HFFc6 (cell line): ENCODE measurements at regions not wholly inside any gene's neighbourhood (a gene's known extent, or its start where the extent isn't known, plus 50 kb on each side); places are given as distances from the start of the nearest gene placed in this dataset.

Experiments used
- DNase-seq: peaks from one replicate; pipeline ENCODE4 v3.0.0-alpha.2; 2018
- H3K27ac Mint-ChIP-seq: 2 replicates; pipeline ENCODE4 v1.8.0; 2020; ENCODE audit warnings: mild to moderate bottlenecking, mixed read lengths
- H3K27me3 Mint-ChIP-seq: 2 replicates; pipeline ENCODE4 v1.8.0; 2021; ENCODE audit warnings: mild to moderate bottlenecking, moderate library complexity, mixed read lengths; ENCODE audit not compliant: insufficient read depth
- H3K36me3 Mint-ChIP-seq: 2 replicates; pipeline ENCODE4 v1.8.0; 2021; ENCODE audit warnings: low read depth, mixed read lengths
- H3K4me1 Mint-ChIP-seq: 2 replicates; pipeline ENCODE4 v1.8.0; 2020; ENCODE audit warnings: low read depth, mixed read lengths
- H3K4me3 Mint-ChIP-seq: 2 replicates; pipeline ENCODE4 v1.8.0; 2020; ENCODE audit warnings: mild to moderate bottlenecking, moderate library complexity, mixed read lengths
- H3K9me3 Mint-ChIP-seq: 2 replicates; pipeline ENCODE4 v1.8.0; 2020; ENCODE audit warnings: mild to moderate bottlenecking, mixed read lengths
- CTCF ChIP-seq: fragments of 200-600 bp; sonication (generic); IDR thresholded peaks from 2 replicates; pipeline ENCODE4 v1.5.0; 2021; ENCODE audit warnings: antibody characterized with exemption, mild to moderate bottlenecking

GRCh38 chr2:103103678-103104077 is 341.8 kb downstream of the TMEM182 start:
- TF ChIP-seq CTCF, result no peak
- Mint-ChIP-seq H3K36me3 (no peaks in the 10 kb centered on the region), H3K27me3 (no peaks in the 10 kb centered on the region), H3K4me3 (no peak overlapping the region), H3K27ac (no peak overlapping the region), H3K9me3 (peaks cover 10% of the 10 kb centered on the region), H3K4me1 (no peaks in the 10 kb centered on the region)
- no peak for DNase-seq

- H3K4me1 Mint-ChIP-seq, result no peaks in the 10 kb centered on the region
- TF ChIP-seq CTCF, result no peak
These were observed 357.5 kb downstream of the TMEM182 start for GRCh38 chr2:103119352-103119751.

GRCh38 chr2:103121106-103121505 is 359.3 kb downstream of the TMEM182 start:
- Mint-ChIP-seq H3K36me3 (no peaks in the 10 kb centered on the region), H3K9me3 (peaks cover 15% of the 10 kb centered on the region; the same call in 1 of the 2 replicates), H3K4me1 (no peaks in the 10 kb centered on the region), H3K27me3 (no peaks in the 10 kb centered on the region), H3K27ac (no peak overlapping the region), H3K4me3 (no peak overlapping the region)
- no peak for TF ChIP-seq CTCF
- DNase-seq, result no peak

More at GRCh38 chr2:103119352-103119751, 357.5 kb downstream of the TMEM182 start:
- no peak for DNase-seq
- Mint-ChIP-seq H3K27ac (no peak overlapping the region), H3K27me3 (no peaks in the 10 kb centered on the region), H3K4me3 (no peak overlapping the region), H3K9me3 (peaks cover 19% of the 10 kb centered on the region; the same call in 1 of the 2 replicates), H3K36me3 (no peaks in the 10 kb centered on the region)

GRCh38 chr2:103123516-103123915 is 361.7 kb downstream of the TMEM182 start:
- H3K9me3 Mint-ChIP-seq, result peaks cover 27% of the 10 kb centered on the region
- no peaks in the 10 kb centered on the region for H3K36me3 Mint-ChIP-seq
- no peak for DNase-seq
- H3K27me3 Mint-ChIP-seq, result no peaks in the 10 kb centered on the region
- no peak overlapping the region for H3K27ac Mint-ChIP-seq
- no peak overlapping the region for H3K4me3 Mint-ChIP-seq
- no peak for TF ChIP-seq CTCF
- H3K4me1 Mint-ChIP-seq, result no peaks in the 10 kb centered on the region

GRCh38 chr2:103130857-103131256 is 369.0 kb downstream of the TMEM182 start:
- Mint-ChIP-seq H3K9me3 (peaks cover 25% of the 10 kb centered on the region), H3K36me3 (no peaks in the 10 kb centered on the region), H3K27ac (no peak overlapping the region), H3K4me1 (no peaks in the 10 kb centered on the region), H3K27me3 (no peaks in the 10 kb centered on the region), H3K4me3 (no peak overlapping the region)
- no peak for DNase-seq
- TF ChIP-seq CTCF, result no peak
